ENCODE measurements at regions not wholly inside any gene's neighbourhood (a gene's known extent, or its start where the extent isn't known, plus 50 kb on each side); places are given as distances from the start of the nearest gene placed in this dataset.

- H3K4me1 ChIP-seq (ENCODE audit: control insufficient read depth in 1 of 2, insufficient read depth in 1 of 2, low read depth in 1 of 2, low read length in 1 of 2): no peaks in the 10 kb centered on the region
- H3K36me3 ChIP-seq: no peaks in the 10 kb centered on the region
- H3K4me3 ChIP-seq (ENCODE audit: low read depth in 1 of 2, low read length in 1 of 2): no peak overlapping the region
- H3K27me3 ChIP-seq: no peaks in the 10 kb centered on the region
- no peak for TF ChIP-seq CTCF (IDR thresholded peaks at IDR 0.05)
- H3K9me3 ChIP-seq: no peaks in the 10 kb centered on the region
- H3K27ac ChIP-seq: no peak overlapping the region
Observed at GRCh38 chr1:4529446-4530165, 124.8 kb upstream of the AJAP1 start.

- Histone ChIP-seq H3K27ac (no peak overlapping the region), H3K27me3 (no peaks in the 10 kb centered on the region), H3K9me3 (no peaks in the 10 kb centered on the region), H3K4me3 (ENCODE audit: low read depth in 1 of 2, low read length in 1 of 2) (no peak overlapping the region), H3K36me3 (no peaks in the 10 kb centered on the region), H3K4me1 (ENCODE audit: control insufficient read depth in 1 of 2, insufficient read depth in 1 of 2, low read depth in 1 of 2, low read length in 1 of 2) (no peaks in the 10 kb centered on the region)
- TF ChIP-seq CTCF (IDR thresholded peaks at IDR 0.05): no peak
Observed at GRCh38 chr1:4530166-4530785, 124.1 kb upstream of the AJAP1 start.

- no peaks in the 10 kb centered on the region for H3K27me3 ChIP-seq
- H3K4me1 ChIP-seq (ENCODE audit: control insufficient read depth in 1 of 2, insufficient read depth in 1 of 2, low read depth in 1 of 2, low read length in 1 of 2): no peaks in the 10 kb centered on the region
- no peak for TF ChIP-seq CTCF (IDR thresholded peaks at IDR 0.05)
- H3K36me3 ChIP-seq: no peaks in the 10 kb centered on the region
- H3K27ac ChIP-seq: no peak overlapping the region
- no peaks in the 10 kb centered on the region for H3K9me3 ChIP-seq
- no peak overlapping the region for H3K4me3 ChIP-seq (ENCODE audit: low read depth in 1 of 2, low read length in 1 of 2)
Observed at GRCh38 chr1:4531842-4532241, 122.6 kb upstream of the AJAP1 start.

- no peaks in the 10 kb centered on the region for H3K36me3 ChIP-seq
- H3K4me1 ChIP-seq (ENCODE audit: control insufficient read depth in 1 of 2, insufficient read depth in 1 of 2, low read depth in 1 of 2, low read length in 1 of 2): no peaks in the 10 kb centered on the region
- H3K4me3 ChIP-seq (ENCODE audit: low read depth in 1 of 2, low read length in 1 of 2): no peak overlapping the region
- no peak for TF ChIP-seq CTCF (IDR thresholded peaks at IDR 0.05)
- H3K9me3 ChIP-seq: no peaks in the 10 kb centered on the region
- H3K27ac ChIP-seq: no peak overlapping the region
- H3K27me3 ChIP-seq: no peaks in the 10 kb centered on the region
Observed at GRCh38 chr1:4532656-4533055, 121.8 kb upstream of the AJAP1 start.

- Histone ChIP-seq H3K27me3 (no peaks in the 10 kb centered on the region), H3K9me3 (no peaks in the 10 kb centered on the region), H3K27ac (no peak overlapping the region), H3K36me3 (no peaks in the 10 kb centered on the region), H3K4me3 (ENCODE audit: low read depth in 1 of 2, low read length in 1 of 2) (no peak overlapping the region), H3K4me1 (ENCODE audit: control insufficient read depth in 1 of 2, insufficient read depth in 1 of 2, low read depth in 1 of 2, low read length in 1 of 2) (no peaks in the 10 kb centered on the region)
- no peak for TF ChIP-seq CTCF (IDR thresholded peaks at IDR 0.05)
Observed at GRCh38 chr1:4546911-4547310, 107.5 kb upstream of the AJAP1 start.

Measured in neutrophil (primary cell).